ENCODE measurements at regions not wholly inside any gene's neighbourhood (a gene's known extent, or its start where the extent isn't known, plus 50 kb on each side); places are given as distances from the start of the nearest gene placed in this dataset.
"Not testable (repeated sequence)": the region's sequence is repeated elsewhere in the genome, so short reads cannot be mapped to it uniquely, and the experiment has no call there.

- TF ChIP-seq ARNT (IDR thresholded peaks at IDR 0.05), result no peak
- TF ChIP-seq BHLHE40 (IDR thresholded peaks at IDR 0.05; ENCODE audit: borderline replicate concordance), result no peak
- TF ChIP-seq FOXK2 (IDR thresholded peaks at IDR 0.05), result no peak
- no peak for TF ChIP-seq FOXM1 (IDR thresholded peaks at IDR 0.05; ENCODE audit: borderline replicate concordance)
- TF ChIP-seq SP1 (IDR thresholded peaks at IDR 0.05), result no peak
- no peak for TF ChIP-seq NFRKB (IDR thresholded peaks at IDR 0.05)
- no peak for TF ChIP-seq LEF1 (IDR thresholded peaks at IDR 0.05; ENCODE audit: borderline replicate concordance)
- no peak for TF ChIP-seq L3MBTL2 (conservative IDR thresholded peaks at IDR 0.05)
- TF ChIP-seq SUZ12 (IDR thresholded peaks at IDR 0.05), result no peak
- TF ChIP-seq ELF4 (IDR thresholded peaks at IDR 0.05), result no peak
- no peak for TF ChIP-seq CTBP1 (IDR thresholded peaks at IDR 0.05; ENCODE audit: borderline replicate concordance)
- no peak for TF ChIP-seq PKNOX1 (IDR thresholded peaks at IDR 0.05)
- TF ChIP-seq HDGF (IDR thresholded peaks at IDR 0.05; ENCODE audit: borderline replicate concordance), result no peak
- TF ChIP-seq FOXA1 (IDR thresholded peaks at IDR 0.05), result no peak
- no peak for TF ChIP-seq ZNF384 (IDR thresholded peaks at IDR 0.05)
- no peak for TF ChIP-seq TARDBP (IDR thresholded peaks at IDR 0.05)
- ChIA-PET CTCF (no interaction called here), POLR2A (no interaction called here)
- no peak for DNase-seq (ENCODE audit: extremely low spot score)
Measured at GRCh38 chr5:162668926-162669325, 601.4 kb downstream of the GABRG2 start.

- TF ChIP-seq SUZ12 (IDR thresholded peaks at IDR 0.05), result no peak
- CTCF ChIA-PET, result no interaction called here
- DNase-seq (ENCODE audit: extremely low spot score), result no peak
- POLR2A ChIA-PET, result no interaction called here
Measured at GRCh38 chr5:162672061-162672460, 604.5 kb downstream of the GABRG2 start.

- ChIA-PET CTCF (no interaction called here), POLR2A (no interaction called here)
- TF ChIP-seq SP1 (IDR thresholded peaks at IDR 0.05) (no peak), SUZ12 (IDR thresholded peaks at IDR 0.05) (no peak), FOXM1 (IDR thresholded peaks at IDR 0.05; ENCODE audit: borderline replicate concordance) (no peak), ZNF384 (IDR thresholded peaks at IDR 0.05) (no peak), CTBP1 (IDR thresholded peaks at IDR 0.05; ENCODE audit: borderline replicate concordance) (no peak), FOXA1 (IDR thresholded peaks at IDR 0.05) (no peak), FOXK2 (IDR thresholded peaks at IDR 0.05) (no peak), L3MBTL2 (conservative IDR thresholded peaks at IDR 0.05) (no peak), TARDBP (IDR thresholded peaks at IDR 0.05) (no peak), NFRKB (IDR thresholded peaks at IDR 0.05) (no peak), ARNT (IDR thresholded peaks at IDR 0.05) (no peak), BHLHE40 (IDR thresholded peaks at IDR 0.05; ENCODE audit: borderline replicate concordance) (no peak), PKNOX1 (IDR thresholded peaks at IDR 0.05) (no peak), LEF1 (IDR thresholded peaks at IDR 0.05; ENCODE audit: borderline replicate concordance) (no peak), ELF4 (IDR thresholded peaks at IDR 0.05) (no peak), HDGF (IDR thresholded peaks at IDR 0.05; ENCODE audit: borderline replicate concordance) (no peak)
- DNase-seq (ENCODE audit: extremely low spot score), result no peak
Measured at GRCh38 chr5:162683284-162683683, 615.7 kb downstream of the GABRG2 start.

- no peak for DNase-seq (ENCODE audit: extremely low spot score)
- ChIA-PET POLR2A (no interaction called here), CTCF (no interaction called here)
- TF ChIP-seq TARDBP (IDR thresholded peaks at IDR 0.05) (no peak), L3MBTL2 (conservative IDR thresholded peaks at IDR 0.05) (no peak), FOXK2 (IDR thresholded peaks at IDR 0.05) (no peak), ELF4 (IDR thresholded peaks at IDR 0.05) (no peak), SUZ12 (IDR thresholded peaks at IDR 0.05) (no peak), PKNOX1 (IDR thresholded peaks at IDR 0.05) (no peak), ZNF384 (IDR thresholded peaks at IDR 0.05) (no peak), FOXM1 (IDR thresholded peaks at IDR 0.05; ENCODE audit: borderline replicate concordance) (no peak), BHLHE40 (IDR thresholded peaks at IDR 0.05; ENCODE audit: borderline replicate concordance) (no peak), CTBP1 (IDR thresholded peaks at IDR 0.05; ENCODE audit: borderline replicate concordance) (no peak), HDGF (IDR thresholded peaks at IDR 0.05; ENCODE audit: borderline replicate concordance) (no peak), FOXA1 (IDR thresholded peaks at IDR 0.05) (no peak), LEF1 (IDR thresholded peaks at IDR 0.05; ENCODE audit: borderline replicate concordance) (no peak), SP1 (IDR thresholded peaks at IDR 0.05) (no peak), NFRKB (IDR thresholded peaks at IDR 0.05) (no peak)
Measured at GRCh38 chr5:162684145-162684544, 616.6 kb downstream of the GABRG2 start.

- CTCF ChIA-PET, result interaction anchor here (0.7 kb wide), 1 partner anchor 570 kb away, joined by 3 read pairs; no protein-coding TSS in a partner anchor
- no peak for TF ChIP-seq L3MBTL2 (conservative IDR thresholded peaks at IDR 0.05)
- TF ChIP-seq NFRKB (IDR thresholded peaks at IDR 0.05), result no peak
- no peak for TF ChIP-seq TARDBP (IDR thresholded peaks at IDR 0.05)
- TF ChIP-seq PKNOX1 (IDR thresholded peaks at IDR 0.05), result no peak
- no peak for TF ChIP-seq ELF4 (IDR thresholded peaks at IDR 0.05)
- no peak for TF ChIP-seq HDGF (IDR thresholded peaks at IDR 0.05; ENCODE audit: borderline replicate concordance)
- TF ChIP-seq BHLHE40 (IDR thresholded peaks at IDR 0.05; ENCODE audit: borderline replicate concordance), result no peak
- DNase-seq (ENCODE audit: extremely low spot score), result no peak
- POLR2A ChIA-PET, result no interaction called here
Measured at GRCh38 chr5:162685302-162685701, 617.7 kb downstream of the GABRG2 start.

GRCh38 chr5:162696272-162696671 is 628.7 kb downstream of the GABRG2 start:
- POLR2A ChIA-PET; DNase-seq (ENCODE audit: extremely low spot score); CTCF ChIA-PET: not testable (repeated sequence)

Measured in HEK293T (cell line).